ENCODE measurements at regions not wholly inside any gene's neighbourhood (a gene's known extent, or its start where the extent isn't known, plus 50 kb on each side); places are given as distances from the start of the nearest gene placed in this dataset.

DNA sequence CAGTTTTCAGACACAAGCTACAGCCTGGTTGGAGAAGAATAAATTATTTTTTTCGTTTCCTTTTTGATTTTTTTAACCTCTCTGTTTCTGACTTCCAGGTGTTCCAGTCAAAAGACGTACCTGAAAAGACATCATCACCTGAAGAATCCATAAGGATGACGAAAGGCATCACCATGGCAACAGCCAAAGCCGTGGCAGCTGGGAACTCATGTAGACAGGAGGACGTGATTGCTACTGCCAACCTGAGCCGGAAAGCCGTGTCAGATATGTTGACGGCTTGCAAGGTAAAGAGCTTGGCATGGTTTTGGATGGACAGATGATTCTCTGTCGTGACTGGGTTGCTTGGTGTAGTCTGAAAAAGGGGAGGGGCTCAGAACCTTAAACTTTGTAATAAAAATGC is 237.0 kb upstream of the TPM1 start:
- TF ChIP-seq POLR2AphosphoS5 (IDR thresholded peaks at IDR 0.05; ENCODE audit: low read depth, low read length) (no peak), POLR2A (IDR thresholded peaks at IDR 0.05; ENCODE audit: low read depth, low read length) (no peak), POU2F2 (IDR thresholded peaks at IDR 0.05; ENCODE audit: low read depth, low read length) (no peak), SPI1 (IDR thresholded peaks at IDR 0.05; ENCODE audit: low read depth, low read length) (no peak), PAX5 (IDR thresholded peaks at IDR 0.05; ENCODE audit: insufficient read depth, low read length, severe bottlenecking) (no peak)
